ENCODE measurements at regions not wholly inside any gene's neighbourhood (a gene's known extent, or its start where the extent isn't known, plus 50 kb on each side); places are given as distances from the start of the nearest gene placed in this dataset.

- H3K4me1 Mint-ChIP-seq (ENCODE audit: low read depth): no peaks in the 10 kb centered on the region
- ATAC-seq (ENCODE audit: poor library complexity): no peak
Observed at GRCh38 chr1:209190591-209191261, 392.8 kb upstream of the CAMK1G start.

GRCh38 chr1:209191262-209191634 is 392.3 kb upstream of the CAMK1G start:
- H3K4me3 Mint-ChIP-seq: no peak overlapping the region
- ChIA-PET POLR2A (no interaction called here), CTCF (no interaction called here)
- H3K27me3 ChIP-seq (ENCODE audit: control insufficient read depth in 1 of 2, insufficient read depth in 2 of 2, low read length in 2 of 2): no peaks in the 10 kb centered on the region
- no peak overlapping the region for H3K27ac Mint-ChIP-seq
- peaks cover 19% of the 10 kb centered on the region for H3K27me3 Mint-ChIP-seq
- peaks cover 13% of the 10 kb centered on the region for H3K9me3 Mint-ChIP-seq
- ATAC-seq (ENCODE audit: poor library complexity) (no peak), DNase-seq (no peak)
- H3K9me3 ChIP-seq (ENCODE audit: control insufficient read depth in 1 of 2, insufficient read depth in 1 of 2, low read length in 2 of 2): peaks cover 9 to 15% of the 10 kb centered on the region in 2 experiments
- no peaks in the 10 kb centered on the region for H3K36me3 ChIP-seq (ENCODE audit: insufficient read depth, low read length)
- H3K4me3 ChIP-seq (ENCODE audit: low read length): no peak overlapping the region
- no peaks in the 10 kb centered on the region for H3K4me1 ChIP-seq (ENCODE audit: insufficient read depth, low read length)
- TF ChIP-seq CTCF (IDR thresholded peaks at IDR 0.05): no peak
- no peaks in the 10 kb centered on the region for H3K4me1 Mint-ChIP-seq (ENCODE audit: low read depth)
- H3K27ac ChIP-seq (ENCODE audit: low read depth in 1 of 2, low read length in 2 of 2): no peak overlapping the region
- peaks cover 2% of the 10 kb centered on the region for H3K36me3 Mint-ChIP-seq (ENCODE audit: low read depth)
- intact Hi-C loops (cut with DNase I, micrococcal nuclease): no loop called here

More at GRCh38 chr1:209190591-209191261, 392.8 kb upstream of the CAMK1G start:
- ChIA-PET CTCF (no interaction called here), POLR2A (no interaction called here)
- Mint-ChIP-seq H3K9me3 (peaks cover 9% of the 10 kb centered on the region), H3K27ac (no peak overlapping the region), H3K4me3 (no peak overlapping the region), H3K27me3 (peaks cover 19% of the 10 kb centered on the region), H3K36me3 (ENCODE audit: low read depth) (no peaks in the 10 kb centered on the region)
- H3K27ac ChIP-seq (ENCODE audit: low read depth in 1 of 2, low read length in 2 of 2): no peak overlapping the region
- H3K27me3 ChIP-seq (ENCODE audit: control insufficient read depth in 1 of 2, insufficient read depth in 2 of 2, low read length in 2 of 2): no peaks in the 10 kb centered on the region
- intact Hi-C loops (cut with DNase I, micrococcal nuclease): no loop called here
- no peak for TF ChIP-seq CTCF (IDR thresholded peaks at IDR 0.05)
- no peaks in the 10 kb centered on the region for H3K36me3 ChIP-seq (ENCODE audit: insufficient read depth, low read length)
- H3K4me3 ChIP-seq (ENCODE audit: low read length): no peak overlapping the region
- H3K9me3 ChIP-seq (ENCODE audit: control insufficient read depth in 1 of 2, insufficient read depth in 1 of 2, low read length in 2 of 2): peaks cover 9 to 10% of the 10 kb centered on the region in 2 experiments
- H3K4me1 ChIP-seq (ENCODE audit: insufficient read depth, low read length): no peaks in the 10 kb centered on the region
- DNase-seq: peak in 1 of 14 experiments; percentile 7

- Histone ChIP-seq H3K27ac (ENCODE audit: low read depth in 1 of 2, low read length in 2 of 2) (no peak overlapping the region), H3K4me3 (ENCODE audit: low read length) (no peak overlapping the region), H3K9me3 (ENCODE audit: control insufficient read depth in 1 of 2, insufficient read depth in 1 of 2, low read length in 2 of 2) (peaks cover 9 to 25% of the 10 kb centered on the region in 2 experiments), H3K27me3 (ENCODE audit: control insufficient read depth in 1 of 2, insufficient read depth in 2 of 2, low read length in 2 of 2) (no peaks in the 10 kb centered on the region), H3K4me1 (ENCODE audit: insufficient read depth, low read length) (no peaks in the 10 kb centered on the region), H3K36me3 (ENCODE audit: insufficient read depth, low read length) (no peaks in the 10 kb centered on the region)
- Mint-ChIP-seq H3K36me3 (ENCODE audit: low read depth) (peaks cover 7% of the 10 kb centered on the region), H3K4me3 (no peak overlapping the region), H3K27me3 (peaks cover 23% of the 10 kb centered on the region), H3K27ac (no peak overlapping the region), H3K4me1 (ENCODE audit: low read depth) (no peaks in the 10 kb centered on the region), H3K9me3 (peaks cover 19% of the 10 kb centered on the region)
- DNase-seq (no peak), ATAC-seq (ENCODE audit: poor library complexity) (no peak)
- intact Hi-C loops (cut with DNase I, micrococcal nuclease): no loop called here
- TF ChIP-seq CTCF (IDR thresholded peaks at IDR 0.05): no peak
- POLR2A ChIA-PET: no interaction called here
- CTCF ChIA-PET: no interaction called here
Observed at GRCh38 chr1:209196140-209196539, 387.4 kb upstream of the CAMK1G start.
